ENCODE measurements at regions not wholly inside any gene's neighbourhood (a gene's known extent, or its start where the extent isn't known, plus 50 kb on each side); places are given as distances from the start of the nearest gene placed in this dataset.

DNA sequence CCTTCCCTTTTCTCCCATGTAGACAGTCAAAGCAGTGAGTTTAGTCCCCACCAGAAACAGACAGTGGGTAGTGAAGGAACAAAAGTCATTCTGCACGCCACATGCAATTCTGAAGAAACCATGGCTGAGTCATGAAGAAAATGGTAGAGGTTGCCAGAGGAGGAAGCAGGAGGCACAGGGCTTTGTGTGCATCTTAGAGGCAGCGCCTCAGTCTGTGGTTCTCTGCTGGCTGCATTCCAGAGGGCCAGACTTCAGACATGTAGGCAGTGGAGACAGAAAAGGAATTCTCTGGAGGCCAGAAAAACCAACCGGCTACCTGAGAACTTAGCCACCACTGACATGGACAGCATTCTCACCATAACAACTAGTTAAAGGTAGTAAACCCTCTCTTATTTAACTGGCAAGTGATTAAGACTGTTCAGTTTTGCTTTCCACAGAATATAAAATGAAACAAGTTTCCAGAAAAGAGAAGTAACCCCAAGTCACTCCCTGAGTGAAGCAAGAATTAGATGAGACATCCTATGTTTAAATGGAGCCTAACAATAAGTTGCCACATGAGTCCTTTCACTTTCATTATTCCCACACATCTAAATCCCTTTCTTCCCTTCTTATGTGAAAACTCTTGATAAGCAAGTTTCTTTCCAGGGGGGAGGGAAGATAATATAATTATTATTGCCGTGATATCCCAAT lies 556.1 kb downstream of the SOX6 start:
- no peak for DNase-seq (ENCODE audit: low read depth in 3 of 3, low spot score in 1 of 3)

DNA sequence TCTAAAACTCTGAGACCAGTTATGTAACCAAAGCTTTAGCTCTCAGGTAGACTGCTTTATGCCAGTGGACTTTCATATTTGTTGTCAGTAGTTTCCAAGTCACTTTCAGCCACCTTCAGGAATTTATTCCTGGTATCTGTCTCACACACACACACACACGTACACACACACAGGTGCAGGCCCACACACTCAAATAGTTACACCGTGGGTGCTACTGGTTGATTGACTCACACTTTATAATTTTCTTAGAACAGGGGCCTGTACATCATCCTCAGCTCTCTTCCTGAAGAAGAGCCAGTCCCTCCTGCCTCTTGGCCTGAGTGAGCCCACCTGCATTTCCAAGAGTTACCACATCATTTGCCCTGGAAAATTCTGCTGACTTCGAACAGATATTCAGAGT lies 555.2 kb downstream of the SOX6 start:
- DNase-seq (ENCODE audit: low read depth in 3 of 3, low spot score in 1 of 3), result no peak

DNA sequence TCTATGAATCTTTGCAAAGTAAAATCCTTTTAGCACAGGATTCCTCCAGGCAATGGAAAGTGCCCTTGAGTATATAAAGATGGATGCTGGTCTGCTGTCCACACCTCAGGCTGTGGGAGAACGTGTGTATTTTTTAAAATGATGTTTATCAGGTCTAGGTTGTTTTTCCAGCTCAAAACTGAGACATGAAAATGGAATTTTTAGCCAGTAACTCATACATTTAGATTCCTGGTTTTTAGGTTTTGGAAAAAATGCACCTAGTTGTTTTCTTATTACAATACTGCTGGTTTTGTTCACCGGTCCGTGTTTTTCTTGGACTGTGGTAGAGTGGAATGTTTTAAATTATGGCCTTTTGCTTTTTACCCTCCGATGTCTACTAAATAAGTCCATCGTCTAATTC lies 554.7 kb downstream of the SOX6 start:
- DNase-seq (ENCODE audit: low read depth in 3 of 3, low spot score in 1 of 3), result no peak

DNA sequence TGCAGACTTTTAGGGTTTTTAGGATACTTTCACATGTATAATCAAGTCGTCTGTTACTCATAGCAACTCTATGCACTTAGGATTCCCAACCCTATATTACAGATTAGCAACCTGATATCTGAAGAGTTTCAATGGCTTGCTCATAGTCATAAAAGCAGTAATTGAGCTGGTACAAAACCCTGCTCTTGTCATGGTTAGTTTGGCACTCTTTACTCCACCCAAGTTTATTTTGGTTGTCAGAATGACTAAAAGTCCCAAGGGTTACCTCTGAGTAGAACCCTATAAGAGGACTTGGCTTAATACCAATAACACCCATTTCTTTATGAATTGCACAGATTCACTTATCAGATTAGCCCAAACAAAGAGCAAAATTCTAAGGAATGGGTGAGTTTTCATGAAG lies 550.6 kb downstream of the SOX6 start:
- no peak for DNase-seq (ENCODE audit: low read depth in 3 of 3, low spot score in 1 of 3)

DNA sequence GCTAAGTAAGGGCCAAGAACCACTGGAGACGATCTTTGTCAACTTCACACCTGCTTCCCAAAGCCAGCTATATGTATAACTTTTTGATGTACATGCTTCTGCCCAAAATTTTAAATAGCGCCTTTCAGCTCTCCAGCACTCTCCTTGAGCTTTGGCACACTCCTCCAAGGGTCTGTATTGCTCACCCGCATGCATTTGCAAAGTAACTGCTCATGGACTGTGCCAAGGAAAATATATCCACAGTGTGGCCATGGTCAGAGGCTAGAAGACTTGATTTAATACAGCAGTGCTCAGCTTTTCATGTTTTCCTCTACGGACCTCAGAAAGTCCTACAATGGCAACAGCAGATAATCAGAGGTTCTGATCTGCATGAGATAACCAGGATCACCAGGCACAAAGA lies 550.1 kb downstream of the SOX6 start:
- no peak for DNase-seq (ENCODE audit: low read depth in 3 of 3, low spot score in 1 of 3)

DNA sequence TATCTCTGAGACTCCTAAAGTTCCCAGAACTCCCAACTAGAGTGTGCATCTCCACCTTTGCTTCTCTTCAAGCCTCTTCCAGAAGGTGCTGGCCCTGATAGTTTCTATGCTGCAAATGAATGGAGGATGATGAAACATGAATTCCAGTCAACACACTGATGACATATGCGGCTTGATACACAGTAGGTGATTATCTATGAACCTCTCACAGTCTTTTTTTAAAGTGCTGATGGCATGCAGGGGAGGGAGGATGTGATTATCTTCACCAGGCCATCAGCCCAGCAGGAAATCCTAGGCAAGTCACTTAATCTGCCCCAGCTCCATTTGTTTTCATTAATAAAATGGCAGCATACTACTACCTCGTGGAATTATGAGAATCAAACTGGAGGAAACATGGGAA lies 548.5 kb downstream of the SOX6 start:
- DNase-seq (ENCODE audit: low read depth in 3 of 3, low spot score in 1 of 3), result no peak

DNA sequence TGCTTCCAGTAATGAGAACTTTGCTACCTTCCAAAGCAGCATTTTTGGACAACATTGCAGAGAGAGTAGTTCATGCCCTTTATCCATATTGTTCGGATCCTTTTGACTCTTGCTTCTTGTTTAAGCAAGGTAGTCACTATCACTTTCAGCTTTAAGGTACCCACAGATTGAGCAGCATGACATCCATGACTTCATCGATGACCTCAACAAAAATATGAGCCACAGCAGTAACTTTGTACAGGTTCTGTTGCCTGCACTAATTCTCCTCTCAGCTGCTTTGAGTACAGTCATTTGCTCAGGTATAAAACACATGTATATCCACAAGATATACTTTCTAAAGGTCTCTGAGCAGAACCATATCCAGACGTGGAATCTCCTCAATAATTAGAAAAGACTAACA lies 546.3 kb downstream of the SOX6 start:
- no peak for DNase-seq (ENCODE audit: low read depth in 3 of 3, low spot score in 1 of 3)

DNA sequence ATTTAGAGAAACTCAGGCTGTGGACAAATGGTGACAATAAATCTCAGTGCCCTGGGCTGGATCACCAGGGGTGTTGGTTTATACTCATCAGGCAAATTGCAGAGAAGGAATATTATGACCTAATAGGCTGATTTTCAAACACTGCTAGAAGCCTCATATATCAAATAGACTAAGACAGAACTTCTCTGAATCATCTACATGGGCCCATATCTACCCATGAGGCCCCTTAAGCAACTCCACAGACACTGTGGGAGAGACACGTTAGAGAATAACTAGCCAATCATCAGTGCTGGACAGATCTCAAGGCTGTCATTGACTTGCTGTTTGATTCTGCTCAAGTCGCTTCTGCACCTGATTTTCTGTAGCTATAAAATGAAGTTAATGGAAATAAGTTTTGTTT lies 545.8 kb downstream of the SOX6 start:
- DNase-seq (ENCODE audit: low read depth in 3 of 3, low spot score in 1 of 3), result no peak

DNA sequence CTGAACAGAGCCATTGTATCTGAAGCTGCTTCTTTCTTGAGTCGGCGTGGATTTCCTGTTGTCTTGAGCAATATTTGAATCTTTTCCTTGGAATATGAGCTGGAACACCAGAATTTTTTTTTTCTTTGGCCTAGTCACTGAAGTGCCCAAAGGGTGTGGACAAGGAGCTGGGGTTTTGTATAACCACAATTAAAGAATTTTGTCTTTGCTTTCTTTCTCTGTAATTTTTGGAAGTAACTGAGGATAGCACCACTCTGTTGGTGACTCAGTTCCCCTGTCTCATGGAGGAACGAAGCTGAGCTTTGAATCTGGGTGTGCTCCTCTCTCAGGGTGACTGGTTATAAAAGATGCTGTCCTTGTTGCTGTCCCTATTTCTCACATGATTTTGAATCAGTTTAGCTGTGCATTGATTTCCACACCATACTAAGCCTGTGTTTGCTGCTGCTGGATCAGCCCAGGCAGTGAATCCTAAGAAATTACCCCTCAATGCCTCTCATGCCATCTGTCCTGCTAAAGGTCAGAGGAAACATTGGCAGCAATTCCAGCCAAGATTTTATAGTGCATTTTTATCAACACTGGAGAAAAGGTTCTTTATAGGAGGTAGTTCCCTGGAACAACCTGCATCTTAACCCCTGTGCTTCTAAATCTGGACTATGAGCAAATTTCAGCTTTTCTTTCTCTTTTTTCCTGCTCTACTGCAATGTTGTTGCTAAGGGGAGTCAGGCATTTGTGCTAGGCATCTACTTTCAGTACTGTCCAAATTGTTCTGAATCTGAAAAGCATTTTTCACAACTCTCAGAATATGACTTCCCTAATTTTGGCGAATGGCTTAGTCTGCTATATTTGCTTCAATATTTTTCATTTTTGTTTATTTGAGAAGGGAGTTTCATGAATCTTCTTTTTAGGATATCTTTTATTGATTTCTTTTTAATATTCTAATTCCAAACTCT lies 540.8 kb downstream of the SOX6 start:
- no peak for DNase-seq (ENCODE audit: low read depth in 3 of 3, low spot score in 1 of 3)

DNA sequence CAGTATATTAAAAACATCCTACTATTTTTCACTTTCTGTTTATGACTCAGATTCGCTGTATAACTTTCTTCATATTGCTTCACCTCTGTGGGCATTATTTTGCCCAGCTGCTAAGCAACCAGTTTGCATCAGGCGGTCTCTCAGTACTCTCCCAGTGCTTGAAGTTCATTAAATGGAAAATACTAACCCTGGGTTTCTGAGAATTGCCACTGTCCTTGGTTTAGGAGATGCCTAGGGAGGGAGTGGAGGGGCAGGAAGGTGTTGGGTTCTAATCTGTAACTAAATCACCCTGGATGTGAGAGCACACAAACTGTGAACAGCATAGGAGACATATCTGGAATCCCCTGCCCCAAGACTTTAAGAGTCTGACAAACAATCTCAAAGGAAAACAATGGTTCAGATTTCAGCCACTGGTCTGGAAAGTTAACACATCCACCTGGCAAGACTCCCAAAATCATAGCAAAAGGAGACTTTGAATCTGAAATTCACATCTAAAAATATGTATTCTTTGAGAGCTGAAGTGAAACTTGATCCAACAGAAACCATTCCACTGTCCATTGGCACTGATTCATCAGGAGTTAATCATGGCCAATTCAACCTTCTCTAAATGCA lies 540.0 kb downstream of the SOX6 start:
- no peak for DNase-seq (ENCODE audit: low read depth in 3 of 3, low spot score in 1 of 3)

DNA sequence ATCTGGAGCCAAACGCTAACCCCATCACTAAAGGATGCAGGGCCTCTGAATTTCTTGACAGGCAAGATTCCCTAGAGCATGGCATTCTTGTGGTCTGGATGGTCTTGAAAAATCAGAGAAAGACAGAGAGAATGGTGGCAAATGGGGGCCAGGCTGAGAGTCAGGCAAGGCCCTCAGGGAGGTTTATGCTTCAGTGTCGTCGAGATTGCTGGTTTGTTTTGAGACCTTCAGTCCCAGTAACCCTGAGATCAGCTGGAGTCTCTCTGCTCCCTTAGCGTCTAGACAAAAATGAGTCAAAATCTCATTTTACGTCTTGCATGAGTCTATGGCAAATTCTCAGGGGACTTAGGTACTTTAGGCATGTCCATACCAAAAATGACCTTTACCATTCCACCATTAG lies 539.3 kb downstream of the SOX6 start:
- DNase-seq (ENCODE audit: low read depth in 3 of 3, low spot score in 1 of 3), result no peak

DNA sequence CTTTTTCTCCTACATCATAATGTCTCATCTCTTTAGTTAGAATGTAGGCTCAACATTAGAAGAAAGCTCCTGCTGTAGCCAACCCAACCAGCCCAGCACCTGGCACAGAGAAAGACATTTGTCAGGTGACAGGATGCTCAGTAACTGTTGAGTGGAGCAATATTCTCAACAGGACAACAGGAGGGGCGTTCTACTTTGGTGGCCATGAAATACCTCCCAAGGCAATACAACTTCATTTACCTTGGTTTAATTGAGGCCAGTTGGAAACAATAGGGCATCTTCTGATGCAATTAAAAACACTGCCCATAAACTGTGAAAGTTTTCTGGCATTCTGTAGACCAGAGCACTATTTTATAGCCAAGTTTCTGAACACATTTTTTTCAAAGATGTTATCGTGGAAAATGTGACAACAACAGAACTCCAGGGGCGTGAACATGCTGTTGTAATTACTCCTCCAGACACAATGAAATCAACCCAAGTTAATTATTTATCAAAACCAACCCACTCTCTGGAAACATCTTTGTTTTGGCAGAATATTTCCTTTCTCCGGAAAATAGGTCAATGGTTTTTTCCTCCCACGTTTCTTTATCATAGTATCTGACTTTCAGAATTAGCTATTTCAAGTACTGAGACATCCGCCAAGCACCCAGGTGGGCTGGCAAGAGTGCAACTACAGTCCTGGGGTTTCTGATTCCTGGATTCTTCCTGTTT lies 538.1 kb downstream of the SOX6 start:
- DNase-seq (ENCODE audit: low read depth in 3 of 3, low spot score in 1 of 3), result no peak

DNA sequence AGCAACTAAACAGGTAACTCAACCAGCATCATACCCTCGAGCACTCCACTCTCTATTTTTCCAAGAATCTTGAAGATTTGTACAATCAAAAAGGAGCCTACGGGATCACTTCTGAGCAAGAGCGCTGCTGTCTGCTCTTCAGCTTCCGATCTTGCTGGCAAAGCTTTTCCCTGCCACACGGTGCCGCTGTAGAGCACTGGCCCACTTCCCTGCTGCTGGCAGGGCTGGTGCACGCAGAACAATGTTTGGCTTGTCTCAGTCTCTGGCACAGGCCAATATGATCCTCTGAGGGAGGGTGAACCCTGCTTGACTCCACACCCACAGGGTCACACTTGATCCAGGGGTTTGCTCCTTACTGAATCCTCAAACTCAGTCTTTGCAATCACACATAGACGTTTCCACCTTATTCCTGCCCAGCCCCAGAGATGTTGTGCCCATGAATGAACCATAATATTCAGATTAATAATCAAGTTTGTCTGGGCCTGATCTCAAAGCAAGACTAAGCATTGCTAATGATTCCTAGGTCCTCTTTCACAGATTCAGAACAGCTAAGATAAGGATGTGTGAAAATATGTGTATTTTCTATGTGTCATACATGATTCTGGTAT lies 536.6 kb downstream of the SOX6 start:
- peak in 1 of 3 donors; percentile 21 for DNase-seq (ENCODE audit: low read depth in 3 of 3, low spot score in 1 of 3)

DNA sequence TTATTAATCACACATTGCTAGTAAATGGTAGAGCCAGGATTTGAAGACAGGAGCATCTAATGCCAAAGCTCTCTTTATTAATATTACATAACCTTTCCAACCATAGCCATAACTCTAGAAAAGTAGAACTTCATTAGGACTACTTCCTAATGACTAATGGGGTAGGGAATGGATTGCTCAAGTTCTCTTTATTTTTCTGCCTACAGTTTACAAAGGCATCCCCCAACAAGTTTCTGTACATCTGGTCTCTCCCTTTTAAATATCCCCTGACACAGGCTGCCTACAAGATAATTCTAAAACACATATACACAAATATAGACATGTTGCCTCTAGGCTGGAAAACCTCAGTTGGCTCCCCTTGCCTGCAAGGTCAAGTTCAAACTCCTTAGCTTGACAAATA lies 534.9 kb downstream of the SOX6 start:
- DNase-seq (ENCODE audit: low read depth in 3 of 3, low spot score in 1 of 3), result no peak

DNA sequence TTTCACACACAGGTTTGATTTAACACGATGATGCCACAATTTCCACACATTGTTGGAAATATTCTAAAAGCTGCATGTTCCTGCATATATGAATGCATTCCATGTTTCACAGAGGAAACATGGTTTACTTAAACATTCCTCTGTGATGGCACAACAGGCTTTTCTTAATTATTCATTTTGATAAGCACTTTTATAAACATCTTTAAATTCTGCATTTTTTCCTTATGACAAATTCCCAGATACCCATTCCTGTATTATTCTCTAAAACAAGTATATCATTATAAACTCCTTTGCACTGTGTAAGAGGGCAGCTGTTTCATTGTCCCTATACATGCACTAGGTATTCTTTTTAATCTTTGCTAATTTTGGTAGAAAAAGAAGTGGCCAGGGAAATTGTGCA lies 532.3 kb downstream of the SOX6 start:
- DNase-seq (ENCODE audit: low read depth in 3 of 3, low spot score in 1 of 3), result no peak

DNA sequence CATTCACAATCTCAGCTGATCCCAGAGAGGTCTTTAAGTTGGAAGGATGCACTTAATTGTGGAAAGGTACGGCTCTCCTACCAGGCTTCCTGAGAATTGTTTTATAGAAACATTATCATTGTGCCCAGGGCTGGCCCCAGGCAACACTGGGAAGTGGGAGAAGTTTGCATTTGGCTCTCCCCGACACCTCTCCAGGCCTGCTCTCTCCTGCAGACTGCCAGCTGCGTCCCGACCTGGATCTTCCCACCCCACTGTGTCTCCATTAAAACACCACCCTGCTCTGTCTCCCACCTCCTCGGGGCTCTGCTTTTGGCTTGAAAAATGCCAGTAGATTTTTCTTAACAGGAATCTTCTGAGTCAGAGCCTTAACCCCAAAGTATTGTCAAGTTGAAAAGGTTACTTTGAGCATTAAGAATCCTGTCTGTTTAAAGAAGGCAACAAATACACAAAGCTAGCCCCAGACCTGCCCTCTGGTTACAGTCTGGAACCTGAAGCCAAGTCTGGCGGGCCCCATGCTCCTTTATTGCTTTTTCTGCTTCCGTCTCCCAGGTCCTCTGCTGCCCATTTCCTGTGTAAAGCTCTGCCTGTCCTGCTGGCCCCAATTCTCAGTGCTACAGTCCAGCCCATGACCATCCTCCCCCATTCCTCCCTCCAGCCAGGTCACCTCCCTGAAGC lies 530.2 kb downstream of the SOX6 start:
- no peak for DNase-seq (ENCODE audit: low read depth in 3 of 3, low spot score in 1 of 3)

DNA sequence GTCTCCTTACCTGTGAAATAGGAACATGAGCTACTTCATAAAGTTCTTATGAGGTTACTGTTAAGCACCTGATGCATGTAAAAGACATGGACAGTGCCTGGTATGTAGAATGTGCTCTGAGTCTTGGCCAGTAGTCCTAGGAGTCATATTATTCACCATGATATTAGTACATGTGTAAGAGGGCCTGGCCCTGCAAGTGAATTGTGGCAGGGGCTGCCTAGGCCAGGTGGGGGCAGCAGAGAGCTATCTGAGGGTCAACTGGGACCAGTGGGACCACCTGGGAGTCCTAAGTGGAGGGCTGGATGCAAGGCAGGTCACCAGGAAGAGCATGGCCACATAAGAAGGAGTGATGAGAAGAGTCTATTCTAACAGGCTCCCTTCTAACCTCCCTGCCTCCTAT lies 529.5 kb downstream of the SOX6 start:
- DNase-seq (ENCODE audit: low read depth in 3 of 3, low spot score in 1 of 3), result no peak

DNA sequence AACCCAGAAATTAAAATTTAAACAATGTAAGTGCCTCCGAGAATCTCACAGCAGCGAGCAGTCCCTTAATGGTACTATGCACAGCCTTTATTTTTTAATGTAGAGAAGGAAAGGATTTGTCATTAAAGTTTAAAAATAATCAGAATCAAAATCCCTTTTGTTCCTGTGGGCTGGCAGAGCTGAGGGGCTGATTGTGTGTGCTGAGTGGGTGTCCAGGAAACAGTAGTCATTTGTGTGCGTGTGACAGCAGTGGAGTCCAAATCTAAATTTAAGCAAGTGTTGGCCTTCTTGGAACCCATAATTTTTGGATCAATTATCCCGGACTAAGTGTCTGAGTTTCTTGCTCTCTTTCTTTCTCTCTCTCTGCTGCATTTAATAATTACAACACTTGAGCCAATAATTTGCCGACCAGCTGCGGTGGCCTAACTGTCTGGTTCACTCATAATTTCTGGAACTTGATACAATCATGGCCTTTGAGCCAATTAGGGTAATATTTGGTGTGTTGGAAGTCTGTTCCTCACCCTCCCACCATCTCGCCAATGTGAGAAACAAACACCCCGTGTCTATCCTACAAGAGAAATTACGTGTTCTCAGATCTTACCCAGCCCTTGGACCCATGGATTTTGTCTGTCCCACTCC lies 528.0 kb downstream of the SOX6 start:
- no peak for DNase-seq (ENCODE audit: low read depth in 3 of 3, low spot score in 1 of 3)

DNA sequence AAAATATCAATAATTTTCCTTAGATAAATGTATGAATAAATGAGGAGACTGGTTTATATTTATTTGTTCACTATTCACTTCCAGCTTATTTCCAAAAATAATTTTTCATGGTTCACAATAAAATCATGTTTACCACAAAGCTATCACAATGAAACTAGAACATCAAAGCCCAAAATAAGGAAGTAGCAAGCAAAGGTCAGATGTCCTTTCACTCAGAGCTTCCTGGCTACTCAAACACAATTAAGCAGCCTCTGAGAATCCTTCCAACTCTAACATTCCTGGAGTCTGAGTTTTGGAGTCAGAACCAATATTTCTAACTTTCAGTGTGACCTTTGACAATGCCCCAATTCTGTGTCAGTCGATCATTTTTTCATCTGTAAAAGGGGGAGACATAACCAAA lies 527.0 kb downstream of the SOX6 start:
- no peak for DNase-seq (ENCODE audit: low read depth in 3 of 3, low spot score in 1 of 3)

Data from stimulated activated CD4-positive, alpha-beta T cell treated with anti-CD3 and anti-CD28 coated beads, TNF-alpha, amount 100 ng/mL, for 1 hour (primary cell).